Ecto neural progenitor cell (in vitro differentiated cells): ENCODE measurements at regions not wholly inside any gene's neighbourhood (a gene's known extent, or its start where the extent isn't known, plus 50 kb on each side); places are given as distances from the start of the nearest gene placed in this dataset.

Source experiments
- DNase-seq: peaks from one replicate; pipeline ENCODE4 v3.0.0-alpha.2; 2018; ENCODE audit warnings: low spot score

GRCh38 chr4:24666816-24667477 lies 82.6 kb upstream of the DHX15 start:
- DNase-seq: no peak

- no peak for DNase-seq
These were observed 84.6 kb upstream of the DHX15 start for GRCh38 chr4:24668956-24669355.

- DNase-seq: no peak
These were observed 85.4 kb upstream of the DHX15 start for GRCh38 chr4:24669751-24670150.

- DNase-seq: no peak
These were observed 87.5 kb upstream of the DHX15 start for GRCh38 chr4:24671849-24672248.

- no peak for DNase-seq
These were observed 88.5 kb upstream of the DHX15 start for GRCh38 chr4:24672880-24673279.

GRCh38 chr4:24674279-24674678 lies 89.9 kb upstream of the DHX15 start:
- DNase-seq: no peak

GRCh38 chr4:24675721-24676389 lies 91.5 kb upstream of the DHX15 start:
- DNase-seq: no peak

- no peak for DNase-seq
These were observed 93.6 kb upstream of the DHX15 start for GRCh38 chr4:24677909-24678308.

- no peak for DNase-seq
These were observed 96.5 kb upstream of the DHX15 start for GRCh38 chr4:24680746-24681448.

- DNase-seq: no peak
These were observed 98.8 kb upstream of the DHX15 start for GRCh38 chr4:24683116-24683515.

GRCh38 chr4:24686866-24687692 lies 102.7 kb upstream of the DHX15 start:
- peak; percentile 61 for DNase-seq

- DNase-seq: no peak
These were observed 104.1 kb upstream of the DHX15 start for GRCh38 chr4:24688453-24688852.

GRCh38 chr4:24689212-24689611 lies 104.9 kb upstream of the DHX15 start:
- DNase-seq: no peak

- DNase-seq: no peak
These were observed 104.9 kb upstream of the SOD3 start for GRCh38 chr4:24690436-24690835.

- DNase-seq: no peak
These were observed 101.7 kb upstream of the SOD3 start for GRCh38 chr4:24693636-24694035.

- no peak for DNase-seq
These were observed 95.3 kb upstream of the SOD3 start for GRCh38 chr4:24700118-24700517.

- no peak for DNase-seq
These were observed 93.7 kb upstream of the SOD3 start for GRCh38 chr4:24701683-24702082.

- DNase-seq: no peak
These were observed 93.1 kb upstream of the SOD3 start for GRCh38 chr4:24702281-24702680.

GRCh38 chr4:24703298-24703697 lies 92.1 kb upstream of the SOD3 start:
- DNase-seq: no peak

- DNase-seq: peak; percentile 55
These were observed 91.2 kb upstream of the SOD3 start for GRCh38 chr4:24704149-24704548.

- DNase-seq: no peak
These were observed 90.2 kb upstream of the SOD3 start for GRCh38 chr4:24705016-24705753.

- no peak for DNase-seq
These were observed 81.8 kb upstream of the SOD3 start for GRCh38 chr4:24713604-24714003.
